H9 (cell line): ENCODE measurements at regions not wholly inside any gene's neighbourhood (a gene's known extent, or its start where the extent isn't known, plus 50 kb on each side); places are given as distances from the start of the nearest gene placed in this dataset.

Experiments used
- DNase-seq: peaks from one replicate; pipeline ENCODE4 v3.0.0-alpha.2; 2017
- H2AFZ ChIP-seq: one replicate; pipeline ENCODE4 v1.6.1; 2013; ENCODE audit warnings: mild to moderate bottlenecking, low read length, control low read depth, moderate library complexity
- H2AK5ac ChIP-seq: 2 replicates; pipeline ENCODE4 v1.6.1; 2013; ENCODE audit warnings: low read length, control low read depth, mixed read lengths; ENCODE audit not compliant: insufficient read length
- H2BK120ac ChIP-seq: one replicate; pipeline ENCODE4 v1.6.1; 2013; ENCODE audit warnings: low read depth, mild to moderate bottlenecking, low read length, control low read depth, inconsistent platforms; ENCODE audit not compliant: poor library complexity, severe bottlenecking
- H2BK12ac ChIP-seq: 2 replicates; pipeline ENCODE4 v1.6.1; 2013; ENCODE audit warnings: low read length, control low read depth, mixed read lengths, low read depth; ENCODE audit not compliant: insufficient read length
- H2BK15ac ChIP-seq: 2 replicates; pipeline ENCODE4 v1.6.1; 2013; ENCODE audit warnings: low read depth, low read length, control low read depth
- H2BK20ac ChIP-seq: one replicate; pipeline ENCODE4 v1.6.1; 2013; ENCODE audit warnings: low read depth, mild to moderate bottlenecking, low read length, control low read depth, inconsistent platforms; ENCODE audit not compliant: poor library complexity, severe bottlenecking
- H2BK5ac ChIP-seq: 2 replicates; pipeline ENCODE4 v1.6.1; 2013; ENCODE audit warnings: low read length, control low read depth, mixed read lengths; ENCODE audit not compliant: insufficient read length
- H3K14ac ChIP-seq: 2 replicates; pipeline ENCODE4 v1.6.1; 2013; ENCODE audit warnings: low read length, control low read depth; ENCODE audit not compliant: insufficient read depth
- H3K18ac ChIP-seq: 2 replicates; pipeline ENCODE4 v1.6.1; 2013; ENCODE audit warnings: low read depth, mild to moderate bottlenecking, mixed read lengths, low read length, control low read depth; ENCODE audit not compliant: insufficient read length
- H3K23ac ChIP-seq: 2 replicates; pipeline ENCODE4 v1.6.1; 2013; ENCODE audit warnings: low read length, control low read depth, mixed read lengths, low read depth; ENCODE audit not compliant: insufficient read length
- H3K23me2 ChIP-seq: 2 replicates; pipeline ENCODE4 v1.6.1; 2013; ENCODE audit warnings: low read depth, mild to moderate bottlenecking, mixed read lengths, low read length, control low read depth; ENCODE audit not compliant: insufficient read length, poor library complexity, severe bottlenecking
- H3K27ac ChIP-seq: 2 replicates; pipeline ENCODE4 v1.5.1; 2013; ENCODE audit warnings: low read length, control low read depth, mixed read lengths, low read depth; ENCODE audit not compliant: insufficient read length
- H3K27me3 ChIP-seq: 2 replicates; pipeline ENCODE4 v1.6.1; 2013; ENCODE audit warnings: low read length, control low read depth, inconsistent platforms; ENCODE audit not compliant: insufficient read depth
- H3K4ac ChIP-seq: 2 replicates; pipeline ENCODE4 v1.6.1; 2013; ENCODE audit warnings: low read depth, mild to moderate bottlenecking, control low read depth, inconsistent platforms, low read length, moderate library complexity
- H3K4me1 ChIP-seq: 2 replicates; pipeline ENCODE4 v1.6.1; 2013; ENCODE audit warnings: low read length, control low read depth, inconsistent platforms; ENCODE audit not compliant: insufficient read depth
- H3K4me2 ChIP-seq: 2 replicates; pipeline ENCODE4 v1.6.1; 2013; ENCODE audit warnings: low read length, control low read depth, mixed read lengths; ENCODE audit not compliant: insufficient read length, insufficient read depth
- H3K56ac ChIP-seq: 2 replicates; pipeline ENCODE4 v1.6.1; 2013; ENCODE audit warnings: low read depth, mild to moderate bottlenecking, mixed read lengths, low read length, control low read depth; ENCODE audit not compliant: insufficient read length
- H3K79me1 ChIP-seq: 2 replicates; pipeline ENCODE4 v1.6.1; 2013; ENCODE audit warnings: low read depth, mild to moderate bottlenecking, moderate library complexity, low read length, control low read depth, inconsistent platforms; ENCODE audit not compliant: insufficient read depth, poor library complexity, severe bottlenecking
- H3K79me2 ChIP-seq: 2 replicates; pipeline ENCODE4 v1.6.1; 2013; ENCODE audit warnings: low read length, control low read depth, inconsistent platforms; ENCODE audit not compliant: insufficient read depth
- H3K9ac ChIP-seq: 2 replicates; pipeline ENCODE4 v1.6.1; 2013; ENCODE audit warnings: low read length, control low read depth, mixed read lengths; ENCODE audit not compliant: insufficient read length; ENCODE audit errors: extremely low read depth
- H3K9me3 ChIP-seq: one replicate; pipeline ENCODE4 v1.6.1; 2013; ENCODE audit warnings: low read depth, low read length, inconsistent platforms; ENCODE audit not compliant: control insufficient read depth
- H3T11ph ChIP-seq: one replicate; pipeline ENCODE4 v1.6.1; 2013; ENCODE audit warnings: mild to moderate bottlenecking, low read length, control low read depth, inconsistent platforms
- H4K20me1 ChIP-seq: one replicate; pipeline ENCODE4 v1.6.1; 2013; ENCODE audit not compliant: control insufficient read depth, insufficient read length, insufficient read depth
- H4K5ac ChIP-seq: 2 replicates; pipeline ENCODE4 v1.6.1; 2013; ENCODE audit warnings: low read depth, mild to moderate bottlenecking, mixed read lengths, low read length, control low read depth; ENCODE audit not compliant: insufficient read length
- H4K8ac ChIP-seq: replicated peaks from 2 replicates; pipeline ENCODE4 v1.6.1; 2013; ENCODE audit warnings: low read length, control low read depth, mixed read lengths, low read depth; ENCODE audit not compliant: insufficient read length
- H4K91ac ChIP-seq: 2 replicates; pipeline ENCODE4 v1.6.1; 2013; ENCODE audit warnings: low read depth, mild to moderate bottlenecking, moderate library complexity, mixed read lengths, low read length, control low read depth; ENCODE audit not compliant: insufficient read length
- H3K27ac Mint-ChIP-seq, 3 experiments: 2 replicates in 2 of 3; 3 replicates in 1 of 3; pipeline ENCODE4 v1.8.0; 2020 to 2021; ENCODE audit warnings: mixed read lengths in 3 of 3, mild to moderate bottlenecking in 1 of 3, moderate library complexity in 1 of 3
- H3K27me3 Mint-ChIP-seq: 2 replicates; pipeline ENCODE4 v1.8.0; 2021; ENCODE audit warnings: low read depth, mild to moderate bottlenecking, moderate library complexity, mixed read lengths
- H3K36me3 Mint-ChIP-seq, 3 experiments: 2 replicates in 2 of 3; 3 replicates in 1 of 3; pipeline ENCODE4 v1.8.0; 2020 to 2021; ENCODE audit warnings: low read depth in 3 of 3, mixed read lengths in 3 of 3; ENCODE audit not compliant: insufficient read depth in 1 of 3
- H3K4me1 Mint-ChIP-seq, 2 experiments: 2 replicates each; pipeline ENCODE4 v1.8.0; 2020; ENCODE audit warnings: mixed read lengths in 2 of 2
- H3K4me3 Mint-ChIP-seq, 2 experiments: 2 replicates in 1 of 2; 3 replicates in 1 of 2; pipeline ENCODE4 v1.8.0; 2020 to 2021; ENCODE audit warnings: mild to moderate bottlenecking in 2 of 2, mixed read lengths in 2 of 2, moderate library complexity in 1 of 2
- H3K9me3 Mint-ChIP-seq, 2 experiments: 2 replicates in 1 of 2; 3 replicates in 1 of 2; pipeline ENCODE4 v1.8.0; 2020; ENCODE audit warnings: mild to moderate bottlenecking in 2 of 2, mixed read lengths in 2 of 2, moderate library complexity in 1 of 2
- whole genome bisulfite sequencing: extraction: QIAGEN DNeasy Blood & Tissue Kit; methylation state at CpG from one replicate; pipeline ENCODE4 v1.1.7; 2013; ENCODE audit warnings: missing lambda C conversion rate, low lambda C conversion rate, mixed read lengths; ENCODE audit not compliant: insufficient read length; ENCODE audit errors: extremely low coverage; 5-methylcytosine and 5-hydroxymethylcytosine counted together
- TF ChIP-seq, protein P1 (sequence below): fragments of 200-600 bp; sonication (generic); conservative IDR thresholded peaks from 3 replicates; pipeline ENCODE4 v1.8.0; 2021; ENCODE audit warnings: antibody characterized with exemption, mild to moderate bottlenecking

- no peak overlapping the region for H4K5ac ChIP-seq
- H3K27me3 ChIP-seq = no peaks in the 10 kb centered on the region
- no CpG with 5 or more reads among the region's 2 CpGs for WGBS
- H2BK5ac ChIP-seq = no peak overlapping the region
- H3K9me3 ChIP-seq = no peaks in the 10 kb centered on the region
- no peak overlapping the region for H3K4ac ChIP-seq
- H3K23me2 ChIP-seq = no peaks in the 10 kb centered on the region
- Mint-ChIP-seq H3K27me3 (no peaks in the 10 kb centered on the region), H3K36me3 (no peaks in the 10 kb centered on the region; a peak in 2 of 7 replicates), H3K4me1 (peaks cover 13% of the 10 kb centered on the region in 2 experiments), H3K9me3 (no peaks in the 10 kb centered on the region; a peak in 1 of 5 replicates), H3K4me3 (no peak overlapping the region), H3K27ac (no peak overlapping the region)
- H2BK12ac ChIP-seq = no peak overlapping the region
- H2BK120ac ChIP-seq = no peak overlapping the region
- no peak overlapping the region for H3K56ac ChIP-seq
- no peak overlapping the region for H3K18ac ChIP-seq
- no peak overlapping the region for H2AFZ ChIP-seq
- H4K8ac ChIP-seq = no peak overlapping the region
- H3K4me1 ChIP-seq = peaks cover 7% of the 10 kb centered on the region; the same call in 1 of the 2 replicates
- no peaks in the 10 kb centered on the region for H4K20me1 ChIP-seq
- no peak overlapping the region for H2AK5ac ChIP-seq
- no peak overlapping the region for H4K91ac ChIP-seq
- H3K79me2 ChIP-seq = no peaks in the 10 kb centered on the region
- H2BK15ac ChIP-seq = no peak overlapping the region
- H2BK20ac ChIP-seq = no peak overlapping the region
- H3T11ph ChIP-seq = no peak overlapping the region
- H3K23ac ChIP-seq = no peak overlapping the region
- TF ChIP-seq, protein P1, sequence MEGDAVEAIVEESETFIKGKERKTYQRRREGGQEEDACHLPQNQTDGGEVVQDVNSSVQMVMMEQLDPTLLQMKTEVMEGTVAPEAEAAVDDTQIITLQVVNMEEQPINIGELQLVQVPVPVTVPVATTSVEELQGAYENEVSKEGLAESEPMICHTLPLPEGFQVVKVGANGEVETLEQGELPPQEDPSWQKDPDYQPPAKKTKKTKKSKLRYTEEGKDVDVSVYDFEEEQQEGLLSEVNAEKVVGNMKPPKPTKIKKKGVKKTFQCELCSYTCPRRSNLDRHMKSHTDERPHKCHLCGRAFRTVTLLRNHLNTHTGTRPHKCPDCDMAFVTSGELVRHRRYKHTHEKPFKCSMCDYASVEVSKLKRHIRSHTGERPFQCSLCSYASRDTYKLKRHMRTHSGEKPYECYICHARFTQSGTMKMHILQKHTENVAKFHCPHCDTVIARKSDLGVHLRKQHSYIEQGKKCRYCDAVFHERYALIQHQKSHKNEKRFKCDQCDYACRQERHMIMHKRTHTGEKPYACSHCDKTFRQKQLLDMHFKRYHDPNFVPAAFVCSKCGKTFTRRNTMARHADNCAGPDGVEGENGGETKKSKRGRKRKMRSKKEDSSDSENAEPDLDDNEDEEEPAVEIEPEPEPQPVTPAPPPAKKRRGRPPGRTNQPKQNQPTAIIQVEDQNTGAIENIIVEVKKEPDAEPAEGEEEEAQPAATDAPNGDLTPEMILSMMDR = no peak
- no peak for DNase-seq
- H3K14ac ChIP-seq = no peak overlapping the region
- no peak overlapping the region for H3K4me2 ChIP-seq
- H3K27ac ChIP-seq = no peak overlapping the region
- no peaks in the 10 kb centered on the region for H3K79me1 ChIP-seq
- no peak overlapping the region for H3K9ac ChIP-seq
Measured at GRCh38 chr10:81708929-81709328, 166.1 kb upstream of the NRG3 start.
